Effector memory CD4-positive, alpha-beta T cell (primary cell): ENCODE measurements at regions not wholly inside any gene's neighbourhood (a gene's known extent, or its start where the extent isn't known, plus 50 kb on each side); places are given as distances from the start of the nearest gene placed in this dataset.

Source experiments
- DNase-seq, 3 donors: peaks; one replicate each; pipeline ENCODE4 v3.0.0-alpha.2; 2020
- H3K27ac ChIP-seq: 2 replicates; pipeline ENCODE4 v1.7.0; 2013; ENCODE audit warnings: mild to moderate bottlenecking, low read length, moderate library complexity; ENCODE audit not compliant: insufficient read depth, poor library complexity, severe bottlenecking
- H3K27me3 ChIP-seq: replicated peaks from 2 replicates; pipeline ENCODE4 v1.7.0; 2013; ENCODE audit warnings: mild to moderate bottlenecking, low read length; ENCODE audit not compliant: insufficient read depth, control insufficient read depth, poor library complexity, severe bottlenecking
- H3K36me3 ChIP-seq: 2 replicates; pipeline ENCODE4 v1.7.0; 2013; ENCODE audit warnings: mild to moderate bottlenecking, low read length, moderate library complexity; ENCODE audit not compliant: control insufficient read depth, insufficient read depth
- H3K4me1 ChIP-seq: 2 replicates; pipeline ENCODE4 v1.7.0; 2013; ENCODE audit warnings: low read length, mild to moderate bottlenecking; ENCODE audit not compliant: control insufficient read depth, insufficient read depth, poor library complexity, severe bottlenecking
- H3K4me3 ChIP-seq: 2 replicates; pipeline ENCODE4 v1.7.0; 2013; ENCODE audit warnings: low read length, low read depth, mild to moderate bottlenecking; ENCODE audit not compliant: insufficient read depth, poor library complexity, severe bottlenecking
- H3K9me3 ChIP-seq: 2 replicates; pipeline ENCODE4 v1.7.0; 2013; ENCODE audit warnings: mild to moderate bottlenecking, low read length, moderate library complexity; ENCODE audit not compliant: control insufficient read depth

DNA sequence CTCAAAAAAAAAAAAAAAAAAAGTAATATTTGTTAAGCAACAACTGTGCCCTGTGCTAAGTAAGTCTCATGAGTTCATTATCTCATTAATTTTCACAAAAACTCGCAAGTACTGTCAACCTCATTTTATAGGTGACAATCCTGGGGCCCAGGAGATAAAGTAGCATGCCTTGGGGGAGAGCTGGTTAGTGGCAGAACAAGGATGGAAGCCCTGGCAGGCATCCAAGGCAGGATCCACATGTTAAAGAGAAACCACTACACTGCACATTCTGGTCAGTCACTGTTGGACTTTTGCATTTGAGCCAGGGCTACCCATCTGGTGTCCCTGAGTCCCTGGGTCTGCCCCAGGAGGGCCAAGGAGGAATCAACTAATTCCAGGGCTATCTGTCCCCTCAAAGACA is 54.6 kb downstream of the ZFP36L2 start:
- peaks cover 82% of the 10 kb centered on the region for H3K4me1 ChIP-seq
- H3K9me3 ChIP-seq, result no peaks in the 10 kb centered on the region
- no peak for DNase-seq
- no peaks in the 10 kb centered on the region for H3K27me3 ChIP-seq
- H3K36me3 ChIP-seq, result no peaks in the 10 kb centered on the region
- peak overlapping the region; percentile 75 for H3K27ac ChIP-seq
- no peak overlapping the region for H3K4me3 ChIP-seq

DNA sequence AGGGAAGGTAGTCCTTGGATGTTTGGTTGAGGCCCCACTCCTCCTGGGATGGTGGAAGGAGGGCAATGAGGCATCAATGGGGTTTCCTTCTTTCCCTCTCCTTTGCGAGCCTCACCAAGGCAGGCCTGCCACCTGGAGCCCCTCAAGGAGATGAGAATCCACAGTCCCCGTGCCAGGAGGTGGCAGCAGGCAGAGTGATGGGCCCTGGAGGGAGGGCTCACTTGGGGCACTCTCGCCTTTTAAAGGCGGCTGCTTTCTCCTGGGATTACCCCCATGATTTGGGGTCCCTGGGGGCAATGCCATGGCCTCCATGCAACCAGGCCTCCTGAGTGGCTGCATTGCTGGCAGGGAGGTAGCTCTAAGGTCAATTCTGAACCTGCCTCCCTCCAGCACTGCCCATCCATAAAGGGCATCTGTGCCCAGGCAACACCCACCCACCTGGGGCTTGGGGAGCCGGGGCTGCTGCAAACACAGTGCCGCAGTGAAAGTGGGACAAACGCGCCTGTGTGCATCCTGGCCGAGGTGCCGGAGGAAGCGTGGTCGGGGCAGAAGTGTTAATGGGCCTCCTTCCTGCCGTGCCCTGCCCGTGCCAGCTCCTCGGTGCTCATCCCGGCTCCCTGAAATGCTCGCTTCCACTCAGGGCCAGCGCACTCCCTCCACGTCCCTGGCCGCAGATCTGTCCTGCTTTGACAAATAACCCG is 55.9 kb downstream of the ZFP36L2 start:
- DNase-seq, result no peak
- Histone ChIP-seq H3K9me3 (no peaks in the 10 kb centered on the region), H3K4me3 (peak overlapping the region; percentile 34), H3K27ac (peak overlapping the region; percentile 75), H3K4me1 (peaks cover 70% of the 10 kb centered on the region), H3K36me3 (no peaks in the 10 kb centered on the region), H3K27me3 (no peaks in the 10 kb centered on the region)

GRCh38 chr2:43169987-43170386 is 56.4 kb downstream of the ZFP36L2 start:
- peak; percentile 30 to 48 (median 47) for DNase-seq
- peaks cover 64% of the 10 kb centered on the region for H3K4me1 ChIP-seq

DNA sequence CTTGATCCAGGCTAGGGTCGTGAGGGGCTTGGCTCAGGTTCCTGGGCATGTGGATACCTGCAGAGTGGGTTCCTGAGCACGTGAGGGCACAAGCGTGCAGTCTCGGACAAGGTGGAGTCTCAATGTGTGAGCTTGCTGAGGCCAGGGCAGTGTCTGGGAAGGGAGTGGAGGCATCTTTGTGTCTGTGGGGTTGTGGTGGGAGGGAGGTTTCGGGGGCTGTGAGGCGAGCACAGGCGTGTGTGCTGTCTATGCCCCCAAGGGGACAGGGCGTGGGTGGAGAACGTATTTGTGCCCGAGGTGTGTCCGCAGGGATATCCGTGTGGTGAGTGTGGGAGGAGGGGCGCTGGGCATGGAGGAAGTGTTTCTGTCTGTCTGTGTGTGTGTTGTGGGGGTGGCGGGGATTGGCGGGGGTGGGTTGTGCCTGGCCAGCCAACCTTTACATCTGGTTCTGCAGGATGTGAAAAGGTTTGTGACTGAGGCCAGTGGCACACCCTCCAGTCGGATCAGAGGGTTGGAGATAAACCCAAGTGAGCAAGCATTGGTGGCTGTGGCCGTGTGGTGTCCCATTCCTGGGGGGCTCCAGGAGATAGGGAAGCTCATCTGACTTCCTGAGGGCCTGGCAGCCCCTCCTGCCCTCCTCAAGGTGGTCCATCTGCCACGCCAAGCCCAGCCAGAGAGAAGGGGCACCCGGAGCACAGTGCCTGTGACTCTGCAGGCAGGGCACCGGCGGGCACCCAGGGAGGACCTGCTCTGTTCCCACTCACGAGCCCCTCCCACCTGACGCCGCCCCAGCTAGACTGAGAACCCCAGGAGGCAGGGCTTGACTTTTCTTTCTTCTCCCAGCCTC is 57.1 kb downstream of the ZFP36L2 start:
- H3K4me3 ChIP-seq, result no peak overlapping the region
- H3K9me3 ChIP-seq, result no peaks in the 10 kb centered on the region
- H3K27me3 ChIP-seq, result no peaks in the 10 kb centered on the region
- DNase-seq, result no peak
- H3K4me1 ChIP-seq, result peaks cover 59% of the 10 kb centered on the region
- no peaks in the 10 kb centered on the region for H3K36me3 ChIP-seq
- peak overlapping the region; percentile 75 for H3K27ac ChIP-seq

More at GRCh38 chr2:43169987-43170386, 56.4 kb downstream of the ZFP36L2 start:
- Histone ChIP-seq H3K36me3 (no peaks in the 10 kb centered on the region), H3K9me3 (no peaks in the 10 kb centered on the region), H3K27ac (peak overlapping the region; percentile 75), H3K27me3 (no peaks in the 10 kb centered on the region), H3K4me3 (no peak overlapping the region)

GRCh38 chr2:43168016-43168369 is 58.4 kb downstream of the ZFP36L2 start:
- Histone ChIP-seq H3K36me3 (no peaks in the 10 kb centered on the region), H3K27me3 (no peaks in the 10 kb centered on the region), H3K27ac (peak overlapping the region; percentile 75), H3K9me3 (no peaks in the 10 kb centered on the region), H3K4me1 (peaks cover 51% of the 10 kb centered on the region), H3K4me3 (no peak overlapping the region)
- no peak for DNase-seq

- no peak for DNase-seq
- Histone ChIP-seq H3K36me3 (no peaks in the 10 kb centered on the region), H3K9me3 (no peaks in the 10 kb centered on the region), H3K4me3 (no peak overlapping the region), H3K4me1 (peaks cover 54% of the 10 kb centered on the region), H3K27ac (no peak overlapping the region), H3K27me3 (no peaks in the 10 kb centered on the region)
Observed at GRCh38 chr2:43165378-43166069, 60.9 kb downstream of the ZFP36L2 start.

GRCh38 chr2:43164686-43165085 is 61.7 kb downstream of the ZFP36L2 start:
- DNase-seq, result no peak
- Histone ChIP-seq H3K27me3 (no peaks in the 10 kb centered on the region), H3K4me1 (peaks cover 54% of the 10 kb centered on the region), H3K9me3 (no peaks in the 10 kb centered on the region), H3K4me3 (no peak overlapping the region), H3K36me3 (no peaks in the 10 kb centered on the region), H3K27ac (no peak overlapping the region)

DNA sequence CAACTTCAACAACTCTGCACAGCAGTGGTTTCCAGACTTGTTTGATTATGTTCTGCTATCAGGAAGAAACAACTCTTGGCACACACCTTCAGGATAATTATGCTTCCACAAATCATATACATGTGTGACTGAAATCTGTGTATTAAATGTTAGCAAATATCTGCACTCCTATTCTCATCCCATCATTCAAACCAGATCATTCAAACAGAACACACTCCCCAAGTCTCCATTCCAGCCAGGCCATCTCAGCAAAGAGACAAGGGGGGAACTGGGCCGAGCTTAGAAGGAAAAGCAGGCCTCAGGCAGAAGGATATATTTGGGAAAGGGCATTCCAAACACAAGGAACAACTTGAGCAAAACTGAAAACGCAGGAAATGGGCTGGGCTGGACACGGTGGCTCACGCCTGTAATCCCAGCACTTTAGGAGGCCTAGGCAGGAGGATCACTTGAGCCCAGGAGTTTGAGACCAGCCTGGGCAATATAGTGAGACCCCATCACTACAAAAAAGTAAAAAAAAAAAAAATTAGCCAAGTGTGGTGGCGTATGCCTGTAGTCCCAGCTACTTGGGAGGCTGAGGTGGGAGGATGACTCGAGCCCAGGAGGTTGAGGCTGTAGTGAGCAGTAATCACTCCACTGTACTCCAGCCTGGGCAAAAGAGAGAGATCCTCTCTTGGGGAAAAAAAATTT is 62.7 kb downstream of the ZFP36L2 start:
- Histone ChIP-seq H3K4me3 (no peak overlapping the region), H3K4me1 (peaks cover 51% of the 10 kb centered on the region), H3K9me3 (no peaks in the 10 kb centered on the region), H3K27ac (no peak overlapping the region), H3K27me3 (no peaks in the 10 kb centered on the region), H3K36me3 (no peaks in the 10 kb centered on the region)
- no peak for DNase-seq

- peak overlapping the region; percentile 37 for H3K27ac ChIP-seq
- H3K9me3 ChIP-seq, result no peaks in the 10 kb centered on the region
- no peaks in the 10 kb centered on the region for H3K36me3 ChIP-seq
- no peaks in the 10 kb centered on the region for H3K27me3 ChIP-seq
- DNase-seq, result no peak
- no peak overlapping the region for H3K4me3 ChIP-seq
- peaks cover 52% of the 10 kb centered on the region for H3K4me1 ChIP-seq
Observed at GRCh38 chr2:43162511-43162776, 64.0 kb downstream of the ZFP36L2 start.
